Stomach (tissue), 4 donors: ENCODE measurements at regions not wholly inside any gene's neighbourhood (a gene's known extent, or its start where the extent isn't known, plus 50 kb on each side); places are given as distances from the start of the nearest gene placed in this dataset.

Source experiments
- CTCF ChIP-seq, 7 experiments: fragments of 450-650 bp in 4 of 7; fragments of 200-600 bp in 3 of 7; sonication (generic) in 3 of 7; IDR thresholded peaks; one replicate each; pipeline ENCODE4 v1.5.1; 2016 to 2019; ENCODE audit warnings: antibody characterized with exemption in 7 of 7, control low read depth in 2 of 7, mild to moderate bottlenecking in 1 of 7
- POLR2AphosphoS5 ChIP-seq, 3 donors: sonication (generic); formaldehyde crosslinking; IDR thresholded peaks; one replicate each; pipeline ENCODE4 v1.6.1; 2016; ENCODE audit warnings: antibody characterized with exemption in 3 of 3

GRCh38 chr4:156154978-156155377 lies 201.3 kb upstream of the CTSO start:
- TF ChIP-seq CTCF (IDR thresholded peaks at IDR 0.05) (no peak), POLR2AphosphoS5 (IDR thresholded peaks at IDR 0.05) (no peak)
